Stimulated activated CD4-positive, alpha-beta T cell treated with anti-CD3 and anti-CD28 coated beads, Interleukin-15, amount 100 ng/mL, for 24 hours (primary cell): ENCODE measurements at regions not wholly inside any gene's neighbourhood (a gene's known extent, or its start where the extent isn't known, plus 50 kb on each side); places are given as distances from the start of the nearest gene placed in this dataset.
"Not testable (repeated sequence)": the region's sequence is repeated elsewhere in the genome, so short reads cannot be mapped to it uniquely, and the experiment has no call there.

ENCODE experiments used
- DNase-seq: peaks from one replicate; pipeline ENCODE4 v3.0.0-alpha.2; 2020

DNA sequence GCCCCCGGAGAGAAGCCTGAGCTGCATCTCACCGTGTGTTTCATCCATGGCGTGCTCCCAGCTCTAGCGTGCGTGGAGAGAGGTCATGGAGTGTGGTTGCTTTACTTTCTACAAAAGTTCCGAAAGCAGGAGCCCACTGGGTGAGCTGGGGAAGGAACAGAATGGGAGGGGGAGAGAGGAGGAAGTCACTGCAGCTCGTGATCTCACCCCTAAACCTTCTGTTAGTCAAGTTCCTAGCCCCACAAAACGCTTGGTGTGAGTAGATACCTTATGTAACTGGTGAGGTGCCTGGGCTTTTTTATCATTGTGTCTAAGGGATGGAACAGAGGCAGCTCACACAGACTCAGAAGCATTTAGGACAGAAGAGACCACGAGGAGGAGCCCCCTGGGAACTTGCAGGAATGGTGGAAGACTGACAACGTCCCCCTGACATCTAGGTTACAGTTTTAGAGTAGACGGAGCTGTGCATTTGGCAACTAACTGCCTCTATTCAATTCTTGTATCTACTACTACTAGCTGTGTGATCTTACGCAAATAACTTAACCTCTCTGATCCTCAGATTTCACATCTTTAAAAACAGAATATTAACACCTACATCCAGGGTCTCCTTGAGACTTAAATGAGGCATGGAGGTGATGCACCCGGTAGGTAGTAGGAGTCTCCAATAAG is 123.3 kb downstream of the ARL4C start:
- DNase-seq, result no peak

- DNase-seq, result peak; percentile 22
These were observed 123.8 kb downstream of the ARL4C start for GRCh38 chr2:234373060-234373459.

- no peak for DNase-seq
These were observed 124.4 kb downstream of the ARL4C start for GRCh38 chr2:234372506-234372905.

GRCh38 chr2:234368861-234369261 is 128.0 kb downstream of the ARL4C start:
- peak; percentile 63 for DNase-seq

GRCh38 chr2:234366891-234367290 is 130.0 kb downstream of the ARL4C start:
- DNase-seq, result no peak

DNA sequence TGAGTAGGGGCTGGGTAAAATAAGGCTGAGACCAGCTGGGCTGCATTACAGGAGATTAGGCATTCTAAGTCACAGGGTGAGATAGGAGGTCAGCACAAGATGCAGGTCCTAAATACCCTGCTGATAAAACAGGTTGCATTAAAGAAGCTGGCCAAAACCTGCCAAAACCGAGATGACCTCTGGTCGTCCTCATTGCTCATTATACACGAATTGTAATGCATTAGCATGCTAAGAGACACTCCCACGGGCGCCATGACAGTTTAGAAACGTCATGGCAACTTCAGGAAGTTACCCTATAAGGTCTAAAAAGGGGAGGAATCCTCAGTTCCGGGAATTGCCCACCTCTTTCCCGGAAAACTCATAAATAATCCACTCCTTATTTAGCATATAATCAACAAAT is 132.2 kb downstream of the ARL4C start:
- no peak for DNase-seq

DNA sequence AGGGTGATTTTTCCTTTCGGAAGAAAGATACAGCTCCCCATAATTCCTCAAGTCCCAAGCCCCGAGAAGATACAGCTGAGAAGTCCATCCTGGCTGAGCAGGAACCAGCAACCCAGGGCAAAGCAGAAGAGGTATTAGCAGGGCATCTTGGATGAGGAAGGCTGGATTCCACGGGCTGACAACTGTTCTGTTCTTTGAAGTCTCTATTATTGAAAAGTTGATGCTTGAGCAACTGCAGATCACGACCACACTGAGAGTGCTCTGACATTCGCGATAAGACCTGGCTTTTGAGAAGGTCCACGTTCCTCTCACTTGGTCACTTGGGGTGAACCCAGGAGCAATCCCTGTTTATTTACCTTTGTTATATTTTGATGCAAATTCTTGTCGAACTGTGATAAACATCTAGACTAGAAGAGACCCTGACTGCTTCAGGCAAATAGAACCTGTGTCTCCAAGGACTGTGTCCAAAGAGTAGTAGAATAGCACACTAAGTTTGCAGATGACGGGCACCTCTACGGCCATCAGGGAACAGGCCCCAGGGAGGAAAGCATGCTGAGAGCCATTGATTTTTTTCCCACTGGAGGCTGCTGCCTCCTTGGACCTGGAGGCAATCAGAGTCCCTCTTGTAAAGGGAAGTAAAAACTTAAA is 133.1 kb downstream of the ARL4C start:
- DNase-seq, result no peak

DNA sequence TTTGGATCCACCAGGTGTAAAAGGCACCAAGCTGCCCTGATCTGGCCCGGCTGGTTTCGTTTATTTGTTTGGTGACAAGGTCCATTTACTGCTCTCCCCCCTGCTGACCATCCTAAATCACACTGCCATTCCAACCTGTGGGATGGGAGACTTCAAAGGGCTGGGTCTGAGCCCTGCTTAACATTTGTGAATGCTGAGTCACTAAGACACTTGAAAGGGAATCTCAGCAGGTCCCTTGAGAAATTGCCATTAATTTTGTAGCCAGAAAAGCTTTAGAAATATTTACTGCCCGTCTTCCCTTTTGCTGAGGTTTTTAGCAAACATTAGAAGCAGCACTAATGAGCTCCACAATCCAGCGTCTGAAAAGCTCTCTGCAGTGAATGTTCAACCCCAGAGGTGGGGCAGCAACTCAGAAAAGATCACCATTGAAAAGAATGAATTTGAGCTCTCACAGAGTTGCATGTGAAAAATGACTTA is 133.8 kb downstream of the ARL4C start:
- no peak for DNase-seq

- not testable (repeated sequence) for DNase-seq
These were observed 136.4 kb downstream of the ARL4C start for GRCh38 chr2:234360313-234360975.

DNA sequence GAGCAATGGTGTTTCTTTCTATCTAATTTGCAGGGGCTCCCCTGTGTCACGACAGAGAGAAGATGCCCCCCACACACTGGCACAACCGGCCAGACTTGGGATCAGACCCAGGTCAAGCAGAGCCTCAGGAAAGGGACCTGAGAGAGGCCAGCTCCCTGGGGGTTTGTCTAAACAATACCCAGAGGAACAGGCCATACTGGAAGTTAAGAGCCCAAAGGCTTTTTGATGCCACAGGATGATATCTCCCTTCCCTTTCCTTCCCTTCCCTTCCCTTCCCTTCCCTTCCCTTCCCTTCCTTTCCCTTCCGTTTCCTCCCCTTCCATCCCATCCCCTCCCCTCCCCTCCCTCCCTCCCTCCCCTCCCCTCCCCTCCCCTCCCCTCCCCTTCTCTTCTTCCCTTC is 139.2 kb downstream of the ARL4C start:
- DNase-seq, result no peak

DNA sequence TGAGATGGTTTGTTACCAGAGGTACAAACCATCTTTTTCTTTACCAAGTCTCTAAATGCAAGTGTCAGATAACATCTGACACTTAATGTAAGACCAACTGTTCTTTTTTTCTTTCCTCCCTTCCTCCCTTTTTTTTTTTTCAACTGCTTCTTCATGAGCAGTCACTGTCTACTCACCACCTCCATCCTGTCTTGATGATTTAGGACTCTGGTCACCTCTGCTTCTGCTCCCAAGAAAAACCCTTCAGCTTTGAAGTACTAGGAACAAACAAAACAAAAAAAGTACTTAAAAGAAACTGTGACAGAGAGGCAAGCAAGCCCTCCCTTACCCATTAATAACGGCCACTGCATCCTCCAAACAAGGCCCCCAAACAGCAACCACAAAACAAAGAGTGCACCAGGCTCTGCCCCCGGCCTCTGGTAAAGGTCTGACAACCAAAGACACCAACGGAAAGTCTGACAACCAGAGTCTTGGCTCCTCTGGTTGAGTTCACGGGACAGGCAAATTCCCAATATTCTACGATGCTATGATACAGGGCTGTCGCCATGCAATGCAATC is 141.0 kb downstream of the ARL4C start:
- DNase-seq, result no peak

- no peak for DNase-seq
These were observed 141.7 kb downstream of the ARL4C start for GRCh38 chr2:234355021-234355720.

DNA sequence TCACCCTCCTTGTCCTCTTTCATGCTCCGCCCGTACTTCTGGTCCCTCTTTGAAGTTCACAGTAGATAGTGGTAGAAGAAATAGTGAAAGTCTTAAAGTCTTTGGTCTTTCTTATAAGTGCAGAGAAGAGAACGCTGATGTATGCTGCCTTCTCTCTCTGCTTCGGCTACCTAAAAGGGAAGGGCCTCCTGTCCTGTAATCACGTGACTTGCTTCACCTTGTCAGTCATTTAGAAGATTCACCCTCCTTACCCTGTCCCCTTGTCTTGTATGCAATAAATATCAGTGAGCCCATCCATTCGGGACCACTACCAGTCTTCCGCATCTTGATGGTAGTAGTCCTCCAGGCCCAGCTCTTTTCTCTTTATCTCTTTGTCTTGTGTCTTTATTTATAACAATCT is 144.6 kb downstream of the ARL4C start:
- DNase-seq, result no peak

DNA sequence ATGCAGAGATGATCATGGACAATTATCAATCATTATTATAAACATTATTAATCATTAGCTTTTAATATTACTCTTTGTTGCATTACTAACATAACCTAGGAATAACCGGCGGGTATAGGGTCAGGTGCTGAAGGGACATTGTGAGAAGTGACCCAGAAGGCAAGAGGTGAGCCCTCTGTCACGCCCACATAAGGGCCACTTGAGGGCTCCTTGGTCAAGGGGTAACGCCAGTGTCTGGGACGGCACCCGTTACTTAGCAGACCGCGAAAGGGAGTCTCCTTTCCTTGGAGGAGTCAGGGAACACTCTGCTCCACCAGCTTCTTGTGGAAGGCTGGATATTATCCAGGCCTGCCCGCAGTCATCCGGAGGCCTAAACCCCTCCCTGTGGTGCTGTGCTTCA is 145.0 kb downstream of the ARL4C start:
- not testable (repeated sequence) for DNase-seq

GRCh38 chr2:234348081-234348480 is 148.8 kb downstream of the ARL4C start:
- DNase-seq, result no peak

DNA sequence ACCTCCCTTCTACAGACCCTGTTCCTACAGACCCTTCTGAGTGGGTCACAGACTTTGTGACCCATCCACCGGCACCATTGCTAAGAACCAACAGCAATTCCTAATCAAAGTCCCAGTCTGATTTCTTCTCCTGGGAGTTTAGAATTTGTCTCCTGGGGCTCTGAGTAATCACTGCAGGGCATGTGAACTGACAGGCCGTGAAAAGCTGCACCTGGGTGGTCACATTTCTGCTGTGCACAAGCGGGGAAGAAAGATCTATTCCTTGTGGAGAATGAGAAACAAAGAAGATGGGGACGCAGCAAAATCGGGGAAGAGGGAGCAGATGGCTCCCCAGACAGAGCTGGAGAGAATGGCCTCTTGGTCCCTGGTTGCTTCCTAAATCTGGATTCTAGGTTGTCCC is 151.0 kb downstream of the ARL4C start:
- no peak for DNase-seq

DNA sequence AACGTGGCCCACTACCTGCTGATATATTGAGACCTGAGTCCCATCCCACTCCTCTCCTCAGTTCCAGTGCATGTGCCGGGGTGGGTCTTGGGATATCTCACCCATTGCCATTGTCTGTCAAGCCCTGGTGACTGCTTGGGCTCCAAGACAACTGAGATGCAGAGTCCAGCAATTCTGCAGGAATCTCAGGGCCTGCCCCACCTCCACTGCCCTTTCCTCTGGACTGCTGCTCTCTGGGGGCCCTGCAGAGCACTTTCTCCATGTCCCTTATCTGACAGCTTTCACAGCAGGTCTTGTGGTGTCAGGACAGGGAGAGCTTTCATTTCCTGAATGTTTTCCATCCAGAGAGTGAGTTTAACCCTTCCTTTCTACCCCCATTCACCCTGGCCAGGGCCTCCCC is 152.9 kb downstream of the ARL4C start:
- no peak for DNase-seq

DNA sequence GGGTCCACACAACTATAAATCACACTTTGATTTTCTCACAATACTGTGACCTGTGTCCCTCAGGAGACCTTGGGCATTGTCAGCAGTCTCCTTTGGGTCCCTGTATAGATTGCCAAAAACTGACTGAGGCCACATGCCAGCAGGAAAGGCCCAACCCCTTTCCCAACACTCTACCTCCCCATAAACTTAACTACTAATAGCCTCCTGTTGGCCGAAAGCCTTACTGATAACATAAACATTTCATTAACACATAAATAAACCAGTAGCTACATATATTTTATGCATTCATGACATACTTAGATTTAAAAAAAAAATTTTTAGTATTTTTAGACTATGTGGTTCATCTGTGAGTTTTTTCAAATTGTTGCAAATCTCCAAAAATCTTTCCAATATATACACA is 153.5 kb downstream of the ARL4C start:
- DNase-seq, result no peak

GRCh38 chr2:234341306-234341985 is 155.4 kb downstream of the ARL4C start:
- no peak for DNase-seq

DNA sequence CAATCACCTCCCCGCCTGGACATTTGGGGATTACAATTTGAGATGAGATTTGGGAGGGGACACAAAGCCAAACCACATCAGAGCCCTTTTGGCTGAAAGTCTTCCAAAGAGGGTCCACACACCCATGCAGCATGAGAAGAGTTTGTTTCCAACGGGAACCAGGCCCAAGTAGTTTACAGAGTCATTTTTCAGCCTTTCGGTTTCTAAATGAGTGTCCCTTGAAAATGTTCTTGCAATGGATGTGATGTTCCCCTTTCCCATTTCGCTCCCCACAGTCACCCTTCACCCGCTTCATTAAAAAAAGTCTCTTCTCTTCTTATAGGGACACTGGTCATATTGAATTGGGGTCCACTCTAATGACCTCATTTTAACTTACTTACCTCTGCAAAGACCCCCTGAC is 157.4 kb downstream of the ARL4C start:
- no peak for DNase-seq

GRCh38 chr2:234339011-234339410 is 157.9 kb downstream of the ARL4C start:
- DNase-seq, result no peak

- DNase-seq, result peak; percentile 59
These were observed 161.1 kb downstream of the ARL4C start for GRCh38 chr2:234335661-234336228.
